Posterior vena cava (tissue), 2 donors: ENCODE measurements at regions not wholly inside any gene's neighbourhood (a gene's known extent, or its start where the extent isn't known, plus 50 kb on each side); places are given as distances from the start of the nearest gene placed in this dataset.

Source experiments
- DNase-seq: peaks from one replicate; pipeline ENCODE4 v3.0.0-alpha.2; 2020; ENCODE audit warnings: low spot score
- intact Hi-C, 2 donors: fragments of 100-400 bp; cut with DNase I; formaldehyde crosslinking; loops; one replicate each; pipeline versions ENCODE4 v1.14.1 to v1.14.2; 2022 to 2023
- donor health status: DM: yes; HTN: yes; CAD: no.
- donor health status: DM: yes; HTN: yes; CAD: no.

- no peak for DNase-seq
- intact Hi-C loops: no loop called here
Observed at GRCh38 chr3:107062310-107062709, 314.9 kb upstream of the CCDC54 start.

- no peak for DNase-seq
Observed at GRCh38 chr3:107062787-107063186, 314.5 kb upstream of the CCDC54 start.

GRCh38 chr3:107063351-107063750 is 313.9 kb upstream of the CCDC54 start:
- no peak for DNase-seq
- intact Hi-C loops: no loop called here

More at GRCh38 chr3:107062787-107063186, 314.5 kb upstream of the CCDC54 start:
- intact Hi-C loops: no loop called here

- intact Hi-C loops: no loop called here
- DNase-seq: no peak
Observed at GRCh38 chr3:107064405-107065060, 312.7 kb upstream of the CCDC54 start.

- intact Hi-C loops: no loop called here
- DNase-seq: no peak
Observed at GRCh38 chr3:107065094-107065861, 312.0 kb upstream of the CCDC54 start.

- intact Hi-C loops: no loop called here
- DNase-seq: no peak
Observed at GRCh38 chr3:107067421-107067820, 309.8 kb upstream of the CCDC54 start.

GRCh38 chr3:107068980-107069379 is 308.3 kb upstream of the CCDC54 start:
- intact Hi-C loops: no loop called here
- no peak for DNase-seq

GRCh38 chr3:107076946-107077345 is 300.3 kb upstream of the CCDC54 start:
- DNase-seq: no peak
- intact Hi-C loops: no loop called here

- intact Hi-C loops: no loop called here
- DNase-seq: no peak
Observed at GRCh38 chr3:107077391-107077790, 299.8 kb upstream of the CCDC54 start.

- no peak for DNase-seq
- intact Hi-C loops: loop anchor here in 1 of 2 donors (10.0 kb wide), 1 partner anchor 378 kb away; no protein-coding TSS in a partner anchor
Observed at GRCh38 chr3:107082527-107082926, 294.7 kb upstream of the CCDC54 start.

GRCh38 chr3:107085261-107085660 is 292.0 kb upstream of the CCDC54 start:
- DNase-seq: no peak
- intact Hi-C loops: loop anchor here in 1 of 2 donors (10.0 kb wide), 1 partner anchor 380 kb away; no protein-coding TSS in a partner anchor

- DNase-seq: no peak
- intact Hi-C loops: no loop called here
Observed at GRCh38 chr3:107092121-107092520, 285.1 kb upstream of the CCDC54 start.

GRCh38 chr3:107098864-107099263 is 278.4 kb upstream of the CCDC54 start:
- intact Hi-C loops: no loop called here
- no peak for DNase-seq

GRCh38 chr3:107100137-107100536 is 277.1 kb upstream of the CCDC54 start:
- DNase-seq: no peak
- intact Hi-C loops: no loop called here

- no peak for DNase-seq
- intact Hi-C loops: no loop called here
Observed at GRCh38 chr3:107100573-107100972, 276.7 kb upstream of the CCDC54 start.

- intact Hi-C loops: no loop called here
Observed at GRCh38 chr3:107103786-107104185, 273.5 kb upstream of the CCDC54 start.

GRCh38 chr3:107106316-107106715 is 270.9 kb upstream of the CCDC54 start:
- DNase-seq: no peak
- intact Hi-C loops: no loop called here

More at GRCh38 chr3:107103786-107104185, 273.5 kb upstream of the CCDC54 start:
- DNase-seq: no peak

GRCh38 chr3:107106907-107107306 is 270.3 kb upstream of the CCDC54 start:
- DNase-seq: no peak
- intact Hi-C loops: no loop called here

GRCh38 chr3:107110596-107111305 is 266.5 kb upstream of the CCDC54 start:
- intact Hi-C loops: no loop called here
- no peak for DNase-seq

- intact Hi-C loops: no loop called here
- no peak for DNase-seq
Observed at GRCh38 chr3:107111872-107112271, 265.4 kb upstream of the CCDC54 start.
